PC-9 (cell line): ENCODE measurements at regions not wholly inside any gene's neighbourhood (a gene's known extent, or its start where the extent isn't known, plus 50 kb on each side); places are given as distances from the start of the nearest gene placed in this dataset.

Source experiments
- BruUV-seq: library from RNA; stranded (reverse); fragments of 400-500 nt; replicated peaks from 2 replicates; lab custom pipeline; 2021; lab: Mats Ljungman, UMichigan
- CTCF ChIA-PET: fragments of 300-600 bp; sonication (Branson Sonifier 250); formaldehyde crosslinking; loops from one replicate; lab custom pipeline; 2022; ENCODE audit warnings: antibody characterized with exemption; lab: Charles Lee
- POLR2A ChIA-PET: fragments of 300-600 bp; sonication (Branson Sonifier 250); formaldehyde crosslinking; loops from one replicate; lab custom pipeline; 2022; ENCODE audit warnings: antibody characterized with exemption; ENCODE audit not compliant: unreplicated experiment; lab: Charles Lee
- DNase-seq, 2 experiments: peaks; one replicate each; pipeline versions ENCODE4 v3.0.0 to v3.0.0-alpha.2; 2015 to 2022; ENCODE audit warnings: mixed read lengths in 1 of 2
- H2AFZ ChIP-seq: fragments of 200-600 bp; sonication (generic); 2 replicates; pipeline ENCODE4 v1.8.1; 2017; ENCODE audit warnings: antibody characterized with exemption
- H3F3A ChIP-seq: fragments of 200-600 bp; sonication (generic); 2 replicates; pipeline ENCODE4 v1.8.1; 2017; ENCODE audit warnings: antibody characterized with exemption, mild to moderate bottlenecking, low read depth; ENCODE audit not compliant: insufficient read depth
- H3K27ac ChIP-seq: fragments of 200-600 bp; sonication (generic); 2 replicates; pipeline ENCODE4 v1.6.1; 2016; ENCODE audit warnings: mixed run types
- H3K27me3 ChIP-seq: fragments of 200-600 bp; sonication (generic); 2 replicates; pipeline ENCODE4 v1.6.1; 2016; ENCODE audit warnings: low read depth, mixed run types; ENCODE audit not compliant: insufficient read depth
- H3K36me3 ChIP-seq: fragments of 200-600 bp; sonication (generic); 2 replicates; pipeline ENCODE4 v1.6.1; 2016; ENCODE audit warnings: low read depth, mixed run types
- H3K4me1 ChIP-seq: fragments of 200-600 bp; sonication (generic); replicated peaks from 2 replicates; pipeline ENCODE4 v1.6.1; 2016; ENCODE audit warnings: mixed run types; ENCODE audit not compliant: insufficient read depth
- H3K4me2 ChIP-seq: fragments of 200-600 bp; sonication (generic); 2 replicates; pipeline ENCODE4 v1.6.1; 2017; ENCODE audit warnings: mixed run types
- H3K4me3 ChIP-seq: fragments of 200-600 bp; sonication (generic); 2 replicates; pipeline ENCODE4 v1.6.1; 2016; ENCODE audit warnings: mixed run types
- H3K79me2 ChIP-seq: fragments of 200-600 bp; sonication (generic); 2 replicates; pipeline ENCODE4 v1.6.1; 2017; ENCODE audit warnings: low read depth, mixed run types
- H3K9me2 ChIP-seq: fragments of 200-600 bp; sonication (generic); 2 replicates; pipeline ENCODE4 v1.8.1; 2017; ENCODE audit warnings: mild to moderate bottlenecking; ENCODE audit not compliant: insufficient read depth
- H3K9me3 ChIP-seq: fragments of 200-600 bp; sonication (generic); 2 replicates; pipeline ENCODE4 v1.8.1; 2016; ENCODE audit warnings: low read depth; ENCODE audit not compliant: insufficient read depth
- H4K20me1 ChIP-seq: fragments of 200-600 bp; sonication (generic); 2 replicates; pipeline ENCODE4 v1.8.1; 2017; ENCODE audit not compliant: insufficient read depth
- CTCF ChIP-seq: fragments of 200-600 bp; sonication (generic); conservative IDR thresholded peaks from 2 replicates; pipeline ENCODE4 v1.6.1; 2017; ENCODE audit warnings: mixed run types, antibody characterized with exemption, mild to moderate bottlenecking, moderate library complexity
- EZH2 ChIP-seq: fragments of 200-600 bp; sonication (generic); IDR thresholded peaks from 2 replicates; pipeline ENCODE4 v1.8.0; 2017; ENCODE audit warnings: antibody characterized with exemption, low read depth
- intact Hi-C: fragments of 100-400 bp; cut with micrococcal nuclease; formaldehyde crosslinking; loops from one replicate; pipeline ENCODE4 v1.10.0; 2022; ENCODE audit not compliant: unreplicated experiment

GRCh38 chr7:340979-341694, 51.2 kb downstream of the FOXL3 start:
- TF ChIP-seq EZH2 (no peak), CTCF (no peak)
- Histone ChIP-seq H3K4me1 (no peaks in the 10 kb centered on the region), H3F3A (no peaks in the 10 kb centered on the region), H2AFZ (no peak overlapping the region), H3K9me3 (no peaks in the 10 kb centered on the region), H3K36me3 (no peaks in the 10 kb centered on the region), H3K4me2 (no peak overlapping the region), H3K27ac (no peak overlapping the region), H3K79me2 (no peaks in the 10 kb centered on the region), H3K4me3 (no peak overlapping the region), H4K20me1 (peaks cover 11% of the 10 kb centered on the region; the same call in 1 of the 2 replicates), H3K27me3 (peaks cover 92% of the 10 kb centered on the region), H3K9me2 (no peaks in the 10 kb centered on the region)
- intact Hi-C loops = no loop called here
- DNase-seq = no peak
- ChIA-PET POLR2A (no interaction called here), CTCF (no interaction called here)
- BruUV-seq = no TSS peak

GRCh38 chr7:341841-342638, 52.1 kb downstream of the FOXL3 start:
- intact Hi-C loops = no loop called here
- H3K27ac ChIP-seq = no peak overlapping the region
- H3K27me3 ChIP-seq = peaks cover 93% of the 10 kb centered on the region
- no peaks in the 10 kb centered on the region for H3K9me2 ChIP-seq
- peaks cover 11% of the 10 kb centered on the region; the same call in 1 of the 2 replicates for H4K20me1 ChIP-seq
- no peaks in the 10 kb centered on the region for H3K4me1 ChIP-seq
- H3F3A ChIP-seq = no peaks in the 10 kb centered on the region
- H3K79me2 ChIP-seq = no peaks in the 10 kb centered on the region
- ChIA-PET POLR2A (no interaction called here), CTCF (interaction anchor here (0.6 kb wide), 2 partner anchors 353 to 1090 kb away, joined by 3 read pairs; no protein-coding TSS in a partner anchor)
- TF ChIP-seq EZH2 = no peak
- no peak for TF ChIP-seq CTCF
- no TSS peak for BruUV-seq
- no peak overlapping the region for H2AFZ ChIP-seq
- no peak overlapping the region for H3K4me2 ChIP-seq
- DNase-seq = no peak
- H3K4me3 ChIP-seq = no peak overlapping the region
- H3K36me3 ChIP-seq = no peaks in the 10 kb centered on the region
- H3K9me3 ChIP-seq = no peaks in the 10 kb centered on the region

GRCh38 chr7:342681-343216, 52.8 kb downstream of the FOXL3 start:
- Histone ChIP-seq H2AFZ (no peak overlapping the region), H3K9me3 (no peaks in the 10 kb centered on the region), H3K79me2 (no peaks in the 10 kb centered on the region), H3F3A (no peaks in the 10 kb centered on the region), H3K4me2 (no peak overlapping the region), H3K27me3 (peaks cover 93% of the 10 kb centered on the region), H3K9me2 (no peaks in the 10 kb centered on the region), H3K36me3 (no peaks in the 10 kb centered on the region), H3K4me3 (no peak overlapping the region), H4K20me1 (peaks cover 11% of the 10 kb centered on the region; the same call in 1 of the 2 replicates), H3K27ac (no peak overlapping the region), H3K4me1 (no peaks in the 10 kb centered on the region)
- intact Hi-C loops = no loop called here
- TF ChIP-seq EZH2 (no peak), CTCF (no peak)
- BruUV-seq = no TSS peak
- POLR2A ChIA-PET = no interaction called here
- no peak for DNase-seq
- CTCF ChIA-PET = no interaction called here
